ENCODE measurements at regions not wholly inside any gene's neighbourhood (a gene's known extent, or its start where the extent isn't known, plus 50 kb on each side); places are given as distances from the start of the nearest gene placed in this dataset.

GRCh38 chr9:80208696-80209095 is 636.9 kb downstream of the TLE4 start:
- TF ChIP-seq CTCF (IDR thresholded peaks at IDR 0.05; ENCODE audit: low read depth, low read length, poor library complexity, severe bottlenecking) (no peak), EZH2phosphoT487 (IDR thresholded peaks at IDR 0.05; ENCODE audit: borderline replicate concordance, low read length) (no peak)
